GM21515 (cell line): ENCODE measurements at regions not wholly inside any gene's neighbourhood (a gene's known extent, or its start where the extent isn't known, plus 50 kb on each side); places are given as distances from the start of the nearest gene placed in this dataset.
"Not testable (repeated sequence)": the region's sequence is repeated elsewhere in the genome, so short reads cannot be mapped to it uniquely, and the experiment has no call there.

ENCODE experiments used
- ATAC-seq: cut with Tn5 transposase; IDR thresholded peaks from one replicate; pipeline ENCODE4 v1.9.1; 2021; ENCODE audit not compliant: unreplicated experiment

GRCh38 chr6:120553353-120553752 is 780.9 kb downstream of the TBC1D32 start:
- ATAC-seq = no peak

- ATAC-seq = no peak
These were observed 788.9 kb downstream of the TBC1D32 start for GRCh38 chr6:120545353-120545752.

- no peak for ATAC-seq
These were observed 799.3 kb downstream of the TBC1D32 start for GRCh38 chr6:120534954-120535353.

DNA sequence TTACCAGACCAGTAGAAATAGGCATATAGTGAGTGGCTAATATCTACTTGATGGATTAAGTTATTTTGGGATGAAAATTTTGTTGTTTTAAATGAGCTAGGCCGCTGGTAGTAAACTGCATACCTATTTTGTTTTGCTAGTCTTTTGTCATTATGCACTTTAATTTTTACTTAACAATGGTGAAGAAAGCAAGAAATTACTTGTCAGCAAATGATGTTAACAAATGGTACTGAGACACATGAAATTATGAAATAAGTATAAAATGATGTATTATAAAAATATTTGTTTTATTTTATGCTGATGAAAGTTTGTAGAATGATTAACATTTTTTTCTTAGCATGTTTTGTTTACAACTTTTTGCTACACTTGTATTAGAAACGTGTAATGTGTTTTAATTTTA is 807.7 kb downstream of the TBC1D32 start:
- no peak for ATAC-seq

DNA sequence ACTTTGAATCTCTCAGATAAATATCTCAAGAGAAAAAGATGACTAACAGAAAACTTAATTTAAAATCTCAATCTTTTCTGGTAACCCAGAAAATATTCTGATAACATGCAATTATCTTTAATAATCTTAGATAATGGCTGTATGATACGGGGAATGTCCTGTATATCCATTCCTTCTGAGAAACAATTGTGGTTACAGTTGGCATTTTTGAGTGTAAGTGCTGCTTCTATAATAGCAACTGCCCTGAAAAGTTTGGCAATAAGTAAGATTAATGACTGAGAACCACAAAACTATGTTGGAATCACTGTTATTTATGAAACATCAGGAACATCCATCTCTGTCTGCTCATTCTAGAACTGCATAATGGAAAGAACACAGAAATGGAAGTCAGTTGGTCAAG is 819.7 kb downstream of the TBC1D32 start:
- no peak for ATAC-seq

DNA sequence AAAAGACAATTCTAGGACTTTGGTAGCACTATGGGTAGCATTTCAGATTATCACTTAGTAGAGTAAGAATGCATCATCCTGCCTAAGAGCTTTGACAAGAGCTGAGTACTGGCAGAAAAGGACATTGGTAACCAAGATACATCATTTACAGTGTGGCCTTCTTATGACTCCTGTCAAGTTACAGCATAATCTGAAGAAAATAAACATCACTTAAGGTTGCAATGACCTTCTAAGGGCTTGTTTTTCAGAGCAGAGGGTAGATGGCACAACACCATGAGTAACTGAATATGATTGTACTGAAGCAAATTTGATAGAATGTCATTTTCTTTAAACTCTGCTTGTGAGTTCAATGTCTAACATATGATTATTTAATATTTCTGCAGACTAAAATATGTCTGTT is 822.6 kb downstream of the TBC1D32 start:
- no peak for ATAC-seq

DNA sequence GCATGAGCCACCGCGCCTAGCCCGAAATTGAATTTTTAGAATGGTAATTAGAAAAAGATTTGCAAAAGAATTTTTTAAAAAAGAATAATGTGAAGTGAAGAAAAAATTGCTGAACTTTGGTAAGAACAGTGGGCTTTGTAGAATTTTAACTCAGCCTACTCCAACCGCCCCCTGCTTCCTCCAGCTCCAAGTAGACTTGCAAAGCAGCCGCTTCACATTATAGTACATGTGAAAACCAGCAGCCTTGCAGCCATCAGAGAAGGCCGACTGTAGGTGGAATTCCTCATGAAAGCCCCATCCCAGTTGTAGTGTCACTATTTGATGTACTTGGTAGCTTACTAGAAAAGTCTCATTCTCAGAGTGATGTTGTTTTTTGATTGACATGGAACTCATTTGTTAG is 835.6 kb downstream of the TBC1D32 start:
- ATAC-seq = no peak

DNA sequence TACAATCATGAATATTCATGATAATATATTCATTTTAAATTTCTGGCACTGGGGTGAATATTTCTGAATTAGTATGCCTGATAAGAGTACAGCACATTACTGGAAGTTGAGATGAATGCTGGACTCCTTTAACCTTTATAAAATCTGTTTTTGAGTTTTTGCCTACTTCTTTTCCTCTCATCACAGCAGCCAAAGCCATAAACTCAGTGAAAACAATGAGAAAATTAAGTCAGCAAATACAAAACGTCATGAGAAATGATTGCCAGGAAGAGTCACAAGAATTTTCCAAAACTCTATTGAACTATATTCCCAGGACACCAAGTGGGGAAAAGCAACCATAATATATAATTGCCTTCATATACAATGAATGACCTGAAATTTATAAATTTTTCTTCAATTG is 837.6 kb downstream of the TBC1D32 start:
- no peak for ATAC-seq

GRCh38 chr6:120493505-120493904 is 840.8 kb downstream of the TBC1D32 start:
- ATAC-seq = no peak

GRCh38 chr6:120489941-120490340 is 844.3 kb downstream of the TBC1D32 start:
- no peak for ATAC-seq

- ATAC-seq = no peak
These were observed 850.1 kb downstream of the TBC1D32 start for GRCh38 chr6:120484146-120484545.

DNA sequence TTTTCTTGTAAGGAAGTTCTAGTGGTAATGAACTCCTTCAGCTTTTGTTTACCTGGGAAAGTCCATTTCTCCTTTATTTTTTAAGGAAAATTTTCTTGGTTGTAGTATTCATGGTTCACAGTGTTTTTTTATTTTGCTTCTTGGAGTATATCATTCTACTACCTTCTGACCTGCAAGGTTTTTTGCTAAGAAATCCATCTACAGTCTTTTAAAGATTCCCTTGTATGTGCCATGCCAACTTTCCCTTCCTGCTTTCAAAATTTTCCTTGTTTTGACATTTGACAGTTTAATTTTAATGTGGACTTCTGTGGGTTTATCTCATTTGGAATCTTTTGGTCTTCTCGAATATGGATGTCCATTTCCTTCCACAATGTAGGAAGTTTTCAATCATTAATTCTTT is 855.6 kb downstream of the TBC1D32 start:
- ATAC-seq = no peak

DNA sequence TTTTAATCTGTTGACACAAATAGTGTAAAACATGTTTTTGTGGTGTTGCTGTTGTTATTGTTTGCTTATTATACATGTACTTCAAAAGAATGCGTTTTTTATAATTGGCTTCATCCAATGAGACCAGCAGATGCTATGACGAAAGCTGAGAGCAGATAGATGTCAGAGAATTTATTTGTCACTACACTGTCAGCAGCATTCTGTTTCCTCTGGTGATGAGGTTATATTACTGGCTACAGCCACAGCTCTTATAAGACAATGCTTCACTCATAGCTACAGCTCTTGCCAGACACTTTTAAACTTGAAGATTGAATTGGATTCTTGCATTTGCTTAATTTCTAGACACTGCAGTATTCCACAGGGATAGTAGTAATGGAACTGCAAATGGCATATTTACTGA is 860.5 kb downstream of the TBC1D32 start:
- no peak for ATAC-seq

- no peak for ATAC-seq
These were observed 865.8 kb downstream of the TBC1D32 start for GRCh38 chr6:120468486-120468885.

DNA sequence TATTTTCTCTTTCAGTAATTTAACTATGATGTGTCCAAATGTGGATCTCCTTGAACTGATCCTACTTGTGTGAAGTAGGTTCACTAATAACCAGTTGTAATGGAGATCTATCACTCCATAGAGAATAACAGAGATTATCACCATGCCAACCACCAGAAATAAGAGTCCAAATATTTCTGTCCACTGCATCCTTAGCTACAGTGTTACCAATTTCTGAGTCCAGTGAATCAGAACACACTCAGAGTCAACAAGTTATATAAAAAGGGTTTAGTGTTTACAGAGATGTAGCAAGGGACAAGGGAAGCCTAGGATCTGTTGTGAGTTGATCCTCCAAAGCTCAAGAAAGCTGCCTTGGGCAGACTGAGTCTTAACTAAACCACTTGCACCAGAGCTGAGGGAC is 882.8 kb downstream of the TBC1D32 start:
- no peak for ATAC-seq

- ATAC-seq = no peak
These were observed 886.7 kb downstream of the TBC1D32 start for GRCh38 chr6:120447605-120448004.

GRCh38 chr6:120432840-120433239 is 901.4 kb downstream of the TBC1D32 start:
- not testable (repeated sequence) for ATAC-seq

- ATAC-seq = no peak
These were observed 902.4 kb downstream of the TBC1D32 start for GRCh38 chr6:120431841-120432240.

GRCh38 chr6:120411394-120411793 is 922.9 kb downstream of the TBC1D32 start:
- no peak for ATAC-seq

GRCh38 chr6:120410586-120410985 is 923.7 kb downstream of the TBC1D32 start:
- no peak for ATAC-seq

GRCh38 chr6:120407696-120408095 is 926.6 kb downstream of the TBC1D32 start:
- ATAC-seq = no peak

DNA sequence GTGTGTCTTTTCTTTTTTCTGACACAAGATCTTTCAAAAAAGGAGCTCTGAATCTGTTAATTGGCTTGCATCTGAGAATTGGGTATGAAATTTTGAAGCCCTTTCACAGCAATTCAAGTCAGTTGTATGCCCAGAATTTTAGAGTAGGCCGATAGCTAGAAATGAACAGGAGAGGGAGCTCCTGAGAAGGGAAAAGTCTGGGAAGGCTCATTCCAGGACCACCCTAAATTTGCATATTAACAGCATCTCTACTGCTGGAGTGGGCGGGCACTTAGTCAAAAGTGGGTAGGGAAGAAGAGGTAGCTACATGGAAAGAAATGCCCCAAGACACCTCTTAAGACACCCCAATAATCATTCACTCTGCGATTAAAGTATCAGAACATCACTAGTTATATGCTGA is 928.3 kb downstream of the TBC1D32 start:
- no peak for ATAC-seq

DNA sequence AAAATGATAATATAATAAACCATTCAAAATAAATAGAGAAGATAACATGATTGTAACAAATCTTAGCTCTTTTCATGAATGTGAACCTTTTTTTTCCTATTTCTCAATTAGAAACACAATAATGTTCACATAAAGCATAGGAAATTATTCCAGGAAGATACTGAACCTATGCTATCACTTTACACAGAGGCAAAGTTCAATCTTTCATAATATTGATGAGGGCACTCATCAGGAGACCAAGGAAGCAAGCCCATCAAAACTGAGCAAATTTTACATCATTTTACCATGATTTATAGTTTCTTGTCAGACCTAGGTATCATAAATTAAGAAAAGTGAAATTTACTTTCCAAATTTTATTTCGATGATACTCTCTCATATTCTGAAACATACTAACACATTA is 938.5 kb downstream of the TBC1D32 start:
- no peak for ATAC-seq

DNA sequence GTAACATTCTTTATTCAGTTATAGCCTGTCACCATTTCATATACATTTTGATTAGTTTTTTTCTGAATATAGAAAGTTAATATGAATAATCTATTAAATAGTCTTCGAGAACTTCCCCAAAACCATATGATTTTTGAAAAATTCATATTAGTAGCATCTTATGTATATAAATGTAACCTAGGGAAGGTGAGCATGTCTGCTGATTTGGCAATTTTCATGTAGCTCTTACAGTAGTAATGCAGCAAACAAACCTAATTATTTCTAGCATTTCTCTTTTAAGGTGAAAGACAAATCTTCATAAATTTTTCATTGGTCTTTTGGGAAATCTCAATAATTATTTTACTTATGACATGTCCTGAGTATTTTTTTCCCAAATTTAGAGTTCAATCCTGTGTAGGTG is 939.0 kb downstream of the TBC1D32 start:
- ATAC-seq = no peak
